ENCODE measurements at regions not wholly inside any gene's neighbourhood (a gene's known extent, or its start where the extent isn't known, plus 50 kb on each side); places are given as distances from the start of the nearest gene placed in this dataset.
A peak's percentile ranks its signal among the peaks of the same experiment; 100 is the strongest.

DNA sequence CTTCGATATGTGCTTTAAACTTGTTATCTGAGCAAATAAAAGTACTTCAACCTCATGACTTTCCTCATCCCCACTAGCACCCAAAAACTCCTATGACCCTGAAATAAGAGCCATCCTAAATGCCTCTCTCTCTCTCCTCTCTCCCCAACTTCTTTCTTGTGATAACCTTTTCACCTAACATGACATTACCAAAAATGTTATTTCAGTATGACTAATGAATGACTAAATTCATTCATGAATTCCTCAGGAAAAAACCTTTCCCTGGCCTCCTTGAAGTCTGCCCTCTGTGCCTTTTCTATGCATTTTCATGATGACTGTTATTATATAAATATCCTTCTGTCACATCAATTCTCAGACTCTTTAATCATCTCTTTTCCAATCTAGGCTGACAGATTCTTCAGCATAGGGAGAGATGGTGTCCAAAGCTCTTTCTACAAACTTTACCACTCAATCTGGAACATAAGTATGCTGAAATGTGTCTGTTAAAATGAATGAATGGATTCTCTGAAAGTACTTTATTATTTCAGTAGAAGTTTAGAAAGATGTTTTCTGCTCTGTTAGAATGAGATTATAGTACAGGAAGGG is 114.3 kb upstream of the GGTLC1 start:
- DNase-seq = peak; percentile 60
- no peaks in the 10 kb centered on the region for H3K36me3 ChIP-seq (replicated peaks)
- in situ Hi-C loops (cut with HindIII; ENCODE audit: low pct_ligation_motif_present, low sequenced_read_pairs) = no loop called here
- no peak overlapping the region for H3K4me3 ChIP-seq (ENCODE audit: low read depth, low read length)
- TF ChIP-seq, protein P1, sequence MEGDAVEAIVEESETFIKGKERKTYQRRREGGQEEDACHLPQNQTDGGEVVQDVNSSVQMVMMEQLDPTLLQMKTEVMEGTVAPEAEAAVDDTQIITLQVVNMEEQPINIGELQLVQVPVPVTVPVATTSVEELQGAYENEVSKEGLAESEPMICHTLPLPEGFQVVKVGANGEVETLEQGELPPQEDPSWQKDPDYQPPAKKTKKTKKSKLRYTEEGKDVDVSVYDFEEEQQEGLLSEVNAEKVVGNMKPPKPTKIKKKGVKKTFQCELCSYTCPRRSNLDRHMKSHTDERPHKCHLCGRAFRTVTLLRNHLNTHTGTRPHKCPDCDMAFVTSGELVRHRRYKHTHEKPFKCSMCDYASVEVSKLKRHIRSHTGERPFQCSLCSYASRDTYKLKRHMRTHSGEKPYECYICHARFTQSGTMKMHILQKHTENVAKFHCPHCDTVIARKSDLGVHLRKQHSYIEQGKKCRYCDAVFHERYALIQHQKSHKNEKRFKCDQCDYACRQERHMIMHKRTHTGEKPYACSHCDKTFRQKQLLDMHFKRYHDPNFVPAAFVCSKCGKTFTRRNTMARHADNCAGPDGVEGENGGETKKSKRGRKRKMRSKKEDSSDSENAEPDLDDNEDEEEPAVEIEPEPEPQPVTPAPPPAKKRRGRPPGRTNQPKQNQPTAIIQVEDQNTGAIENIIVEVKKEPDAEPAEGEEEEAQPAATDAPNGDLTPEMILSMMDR (IDR thresholded peaks at IDR 0.05; ENCODE audit: low read depth, low read length, missing control alignments) = no peak
- H3K27ac ChIP-seq = peak overlapping the region; percentile 62
- H3K27me3 ChIP-seq (replicated peaks) = no peaks in the 10 kb centered on the region

GRCh38 chr20:24102290-24102689 is 113.7 kb upstream of the GGTLC1 start:
- Histone ChIP-seq H3K27ac (peak overlapping the region; percentile 37), H3K4me3 (ENCODE audit: low read depth, low read length) (no peak overlapping the region), H3K36me3 (replicated peaks) (no peaks in the 10 kb centered on the region), H3K27me3 (replicated peaks) (no peaks in the 10 kb centered on the region)
- in situ Hi-C loops (cut with HindIII; ENCODE audit: low pct_ligation_motif_present, low sequenced_read_pairs) = no loop called here
- TF ChIP-seq, protein P1 (IDR thresholded peaks at IDR 0.05; ENCODE audit: low read depth, low read length, missing control alignments) = peak; percentile 72
- DNase-seq = peak; percentile 18

- DNase-seq = peak; percentile 76
These were observed 111.9 kb upstream of the GGTLC1 start for GRCh38 chr20:24100370-24101011.

GRCh38 chr20:24098886-24099285 is 110.3 kb upstream of the GGTLC1 start:
- DNase-seq = peak; percentile 88

More at GRCh38 chr20:24100370-24101011, 111.9 kb upstream of the GGTLC1 start:
- no peaks in the 10 kb centered on the region for H3K27me3 ChIP-seq (replicated peaks)
- no peaks in the 10 kb centered on the region for H3K36me3 ChIP-seq (replicated peaks)
- H3K4me3 ChIP-seq (ENCODE audit: low read depth, low read length) = no peak overlapping the region
- TF ChIP-seq, protein P1 (IDR thresholded peaks at IDR 0.05; ENCODE audit: low read depth, low read length, missing control alignments) = peak; percentile 86
- H3K27ac ChIP-seq = peak overlapping the region; percentile 5
- in situ Hi-C loops (cut with HindIII; ENCODE audit: low pct_ligation_motif_present, low sequenced_read_pairs) = no loop called here

DNA sequence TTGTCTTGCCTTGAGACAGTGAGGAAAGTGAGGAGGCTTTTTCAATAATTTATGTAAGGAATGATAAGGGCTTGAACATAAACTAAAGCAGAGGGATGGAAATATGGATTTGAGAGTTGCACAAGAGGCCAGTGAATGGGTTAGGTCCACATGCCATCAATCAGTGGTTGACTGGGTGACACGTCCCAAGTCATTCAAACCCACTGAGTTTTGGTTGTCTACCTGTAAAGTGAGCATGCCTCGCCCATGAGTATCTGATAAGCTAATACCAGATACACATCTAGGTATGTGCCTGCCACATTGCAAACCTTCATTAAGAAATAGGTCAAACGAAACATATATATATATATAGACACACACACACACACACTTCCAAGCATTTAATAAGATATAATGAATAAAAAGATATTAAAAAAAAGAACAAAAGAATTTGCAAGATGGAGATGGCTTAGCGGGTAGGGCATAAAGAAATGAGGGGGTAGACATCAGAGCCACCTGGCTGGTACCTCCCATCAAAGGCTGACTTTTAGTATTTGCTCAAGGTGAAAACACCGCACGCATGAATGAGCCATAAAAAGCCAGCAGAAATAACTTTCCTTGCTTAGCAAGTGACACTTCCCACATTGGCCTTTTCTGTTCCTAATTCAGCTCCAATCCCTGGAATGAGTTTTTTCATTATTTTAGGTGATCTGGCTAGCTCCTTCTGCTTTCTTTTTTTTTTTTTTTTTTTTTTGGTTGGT is 109.1 kb upstream of the GGTLC1 start:
- Histone ChIP-seq H3K27ac (no peak overlapping the region), H3K27me3 (replicated peaks) (no peaks in the 10 kb centered on the region), H3K4me3 (ENCODE audit: low read depth, low read length) (no peak overlapping the region), H3K36me3 (replicated peaks) (no peaks in the 10 kb centered on the region)
- no peak for DNase-seq
- in situ Hi-C loops (cut with HindIII; ENCODE audit: low pct_ligation_motif_present, low sequenced_read_pairs) = no loop called here
- TF ChIP-seq, protein P1 (IDR thresholded peaks at IDR 0.05; ENCODE audit: low read depth, low read length, missing control alignments) = no peak

More at GRCh38 chr20:24098886-24099285, 110.3 kb upstream of the GGTLC1 start:
- in situ Hi-C loops (cut with HindIII; ENCODE audit: low pct_ligation_motif_present, low sequenced_read_pairs) = no loop called here
- TF ChIP-seq, protein P1 (IDR thresholded peaks at IDR 0.05; ENCODE audit: low read depth, low read length, missing control alignments) = no peak
- H3K4me3 ChIP-seq (ENCODE audit: low read depth, low read length) = no peak overlapping the region
- no peaks in the 10 kb centered on the region for H3K27me3 ChIP-seq (replicated peaks)
- peak overlapping the region; percentile 46 for H3K27ac ChIP-seq
- H3K36me3 ChIP-seq (replicated peaks) = no peaks in the 10 kb centered on the region

All from brain microvascular endothelial cell (primary cell).